ENCODE measurements at regions not wholly inside any gene's neighbourhood (a gene's known extent, or its start where the extent isn't known, plus 50 kb on each side); places are given as distances from the start of the nearest gene placed in this dataset.

- no peak for DNase-seq
These were observed 93.4 kb downstream of the ABHD5 start for GRCh38 chr3:43783987-43784639.

- no peak for DNase-seq
These were observed 93.9 kb downstream of the ABHD5 start for GRCh38 chr3:43784640-43785011.

- no peak for DNase-seq
These were observed 94.8 kb downstream of the ABHD5 start for GRCh38 chr3:43785551-43785950.

- DNase-seq = no peak
These were observed 95.4 kb downstream of the ABHD5 start for GRCh38 chr3:43786102-43786501.

- DNase-seq = no peak
These were observed 96.0 kb downstream of the ABHD5 start for GRCh38 chr3:43786526-43787305.

GRCh38 chr3:43787330-43787729 is 96.6 kb downstream of the ABHD5 start:
- DNase-seq = no peak

GRCh38 chr3:43789028-43789427 is 98.3 kb downstream of the ABHD5 start:
- no peak for DNase-seq

- DNase-seq = no peak
These were observed 99.3 kb downstream of the ABHD5 start for GRCh38 chr3:43790060-43790459.

- no peak for DNase-seq
These were observed 99.7 kb downstream of the ABHD5 start for GRCh38 chr3:43790476-43790875.

GRCh38 chr3:43791246-43791645 is 100.5 kb downstream of the ABHD5 start:
- DNase-seq = no peak

GRCh38 chr3:43792904-43793303 is 102.2 kb downstream of the ABHD5 start:
- no peak for DNase-seq

GRCh38 chr3:43793648-43794372 is 103.1 kb downstream of the ABHD5 start:
- DNase-seq = no peak

GRCh38 chr3:43794776-43795175 is 104.0 kb downstream of the ABHD5 start:
- no peak for DNase-seq

- DNase-seq = no peak
These were observed 104.8 kb downstream of the ABHD5 start for GRCh38 chr3:43795491-43795890.

GRCh38 chr3:43796041-43796596 is 105.4 kb downstream of the ABHD5 start:
- no peak for DNase-seq

- DNase-seq = no peak
These were observed 107.1 kb downstream of the ABHD5 start for GRCh38 chr3:43797794-43798193.

- no peak for DNase-seq
These were observed 120.1 kb downstream of the ABHD5 start for GRCh38 chr3:43810797-43811196.

GRCh38 chr3:43814461-43814860 is 123.7 kb downstream of the ABHD5 start:
- DNase-seq = no peak

GRCh38 chr3:43816372-43816771 is 125.6 kb downstream of the ABHD5 start:
- DNase-seq = no peak

GRCh38 chr3:43817064-43817463 is 126.3 kb downstream of the ABHD5 start:
- DNase-seq = no peak

- DNase-seq = no peak
These were observed 127.1 kb downstream of the ABHD5 start for GRCh38 chr3:43817825-43818224.

GRCh38 chr3:43818229-43818628 is 127.5 kb downstream of the ABHD5 start:
- no peak for DNase-seq

GRCh38 chr3:43838009-43838758 is 147.4 kb downstream of the ABHD5 start:
- DNase-seq = no peak
